DOHH2 (cell line): ENCODE measurements at regions not wholly inside any gene's neighbourhood (a gene's known extent, or its start where the extent isn't known, plus 50 kb on each side); places are given as distances from the start of the nearest gene placed in this dataset.

ENCODE experiments used
- H3F3A ChIP-seq: fragments of 200-600 bp; sonication (generic), shearing (Covaris generic); 2 replicates; pipeline ENCODE4 v1.6.0; 2016; ENCODE audit warnings: antibody characterized with exemption, mild to moderate bottlenecking; ENCODE audit not compliant: control insufficient read depth, insufficient read depth
- H3K27ac ChIP-seq: fragments of 200-600 bp; sonication (generic); 2 replicates; pipeline ENCODE4 v1.5.1; 2014; ENCODE audit warnings: low read depth, mild to moderate bottlenecking, low read length, moderate library complexity
- H3K27me3 ChIP-seq: fragments of 200-600 bp; sonication (generic); 2 replicates; pipeline ENCODE4 v1.6.1; 2014; ENCODE audit warnings: mild to moderate bottlenecking, low read length, mixed read lengths; ENCODE audit not compliant: control insufficient read depth
- H3K36me3 ChIP-seq: fragments of 200-600 bp; sonication (generic); 2 replicates; pipeline ENCODE4 v1.6.1; 2014; ENCODE audit warnings: mild to moderate bottlenecking, low read length, moderate library complexity, mixed read lengths; ENCODE audit not compliant: control insufficient read depth
- H3K4me1 ChIP-seq: fragments of 200-600 bp; sonication (generic); 2 replicates; pipeline ENCODE4 v1.6.1; 2014; ENCODE audit warnings: mild to moderate bottlenecking, low read length, mixed read lengths; ENCODE audit not compliant: control insufficient read depth
- H3K4me2 ChIP-seq: fragments of 200-600 bp; sonication (generic); 2 replicates; pipeline ENCODE4 v1.6.0; 2014; ENCODE audit warnings: mild to moderate bottlenecking, low read length, moderate library complexity
- H3K4me3 ChIP-seq: fragments of 200-600 bp; sonication (generic); 2 replicates; pipeline ENCODE4 v1.5.1; 2014; ENCODE audit warnings: mild to moderate bottlenecking, low read length, mixed read lengths
- H3K79me2 ChIP-seq: fragments of 200-600 bp; sonication (generic); 2 replicates; pipeline ENCODE4 v1.6.1; 2014; ENCODE audit warnings: mild to moderate bottlenecking, low read length, mixed read lengths; ENCODE audit not compliant: control insufficient read depth
- H3K9me2 ChIP-seq: fragments of 200-600 bp; sonication (generic); replicated peaks from 2 replicates; pipeline ENCODE4 v1.6.1; 2014; ENCODE audit warnings: mild to moderate bottlenecking, low read length, mixed read lengths; ENCODE audit not compliant: control insufficient read depth
- H3K9me3 ChIP-seq: fragments of 200-600 bp; sonication (generic); 2 replicates; pipeline ENCODE4 v1.6.1; 2014; ENCODE audit warnings: antibody characterized with exemption, low read length, mixed read lengths; ENCODE audit not compliant: control insufficient read depth, insufficient read depth
- H4K20me1 ChIP-seq: fragments of 200-600 bp; sonication (generic); 2 replicates; pipeline ENCODE4 v1.6.0; 2014; ENCODE audit warnings: low read depth, mild to moderate bottlenecking, antibody characterized with exemption, low read length, moderate library complexity; ENCODE audit not compliant: control insufficient read depth, insufficient read depth
- EZH2phosphoT487 ChIP-seq: fragments of 200-600 bp; sonication (generic); IDR thresholded peaks from 2 replicates; pipeline ENCODE4 v1.6.1; 2017; ENCODE audit warnings: borderline replicate concordance, mild to moderate bottlenecking, antibody characterized with exemption, low read length, moderate library complexity, mixed read lengths
- TF ChIP-seq, protein P1 (sequence below): fragments of 200-600 bp; sonication (generic); IDR thresholded peaks from one replicate; pipeline ENCODE4 v1.5.1; 2014; ENCODE audit warnings: antibody characterized with exemption, mild to moderate bottlenecking, low read depth, low read length; ENCODE audit not compliant: poor library complexity, severe bottlenecking

DNA sequence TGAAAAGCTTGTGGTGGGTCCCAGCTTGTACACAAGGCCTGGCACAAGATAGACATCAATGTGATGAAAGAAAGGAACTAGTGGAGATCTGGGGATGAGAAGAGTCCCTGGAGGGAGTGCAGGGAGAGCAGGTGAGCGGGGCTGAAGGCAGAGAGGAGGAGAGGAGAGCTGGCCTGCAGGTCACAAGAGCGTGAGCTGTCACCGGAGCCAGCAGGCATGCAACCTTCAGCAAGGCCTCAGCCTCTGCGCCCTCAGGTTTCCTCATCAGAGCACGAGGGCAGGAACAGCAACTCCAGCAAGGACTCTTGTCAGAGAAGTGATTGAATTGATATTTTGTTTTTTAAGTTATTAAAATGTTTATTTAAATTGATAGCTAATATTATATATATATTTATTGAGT is 188.6 kb downstream of the CXCL12 start:
- H3K27ac ChIP-seq: no peak overlapping the region
- no peaks in the 10 kb centered on the region for H4K20me1 ChIP-seq
- no peak overlapping the region for H3K4me3 ChIP-seq
- no peaks in the 10 kb centered on the region for H3K27me3 ChIP-seq
- no peaks in the 10 kb centered on the region for H3K9me2 ChIP-seq
- no peaks in the 10 kb centered on the region for H3K36me3 ChIP-seq
- TF ChIP-seq EZH2phosphoT487: no peak
- TF ChIP-seq, protein P1, sequence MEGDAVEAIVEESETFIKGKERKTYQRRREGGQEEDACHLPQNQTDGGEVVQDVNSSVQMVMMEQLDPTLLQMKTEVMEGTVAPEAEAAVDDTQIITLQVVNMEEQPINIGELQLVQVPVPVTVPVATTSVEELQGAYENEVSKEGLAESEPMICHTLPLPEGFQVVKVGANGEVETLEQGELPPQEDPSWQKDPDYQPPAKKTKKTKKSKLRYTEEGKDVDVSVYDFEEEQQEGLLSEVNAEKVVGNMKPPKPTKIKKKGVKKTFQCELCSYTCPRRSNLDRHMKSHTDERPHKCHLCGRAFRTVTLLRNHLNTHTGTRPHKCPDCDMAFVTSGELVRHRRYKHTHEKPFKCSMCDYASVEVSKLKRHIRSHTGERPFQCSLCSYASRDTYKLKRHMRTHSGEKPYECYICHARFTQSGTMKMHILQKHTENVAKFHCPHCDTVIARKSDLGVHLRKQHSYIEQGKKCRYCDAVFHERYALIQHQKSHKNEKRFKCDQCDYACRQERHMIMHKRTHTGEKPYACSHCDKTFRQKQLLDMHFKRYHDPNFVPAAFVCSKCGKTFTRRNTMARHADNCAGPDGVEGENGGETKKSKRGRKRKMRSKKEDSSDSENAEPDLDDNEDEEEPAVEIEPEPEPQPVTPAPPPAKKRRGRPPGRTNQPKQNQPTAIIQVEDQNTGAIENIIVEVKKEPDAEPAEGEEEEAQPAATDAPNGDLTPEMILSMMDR: no peak
- H3K9me3 ChIP-seq: no peaks in the 10 kb centered on the region
- H3F3A ChIP-seq: no peaks in the 10 kb centered on the region
- no peaks in the 10 kb centered on the region for H3K79me2 ChIP-seq
- no peak overlapping the region for H3K4me2 ChIP-seq
- no peaks in the 10 kb centered on the region for H3K4me1 ChIP-seq

DNA sequence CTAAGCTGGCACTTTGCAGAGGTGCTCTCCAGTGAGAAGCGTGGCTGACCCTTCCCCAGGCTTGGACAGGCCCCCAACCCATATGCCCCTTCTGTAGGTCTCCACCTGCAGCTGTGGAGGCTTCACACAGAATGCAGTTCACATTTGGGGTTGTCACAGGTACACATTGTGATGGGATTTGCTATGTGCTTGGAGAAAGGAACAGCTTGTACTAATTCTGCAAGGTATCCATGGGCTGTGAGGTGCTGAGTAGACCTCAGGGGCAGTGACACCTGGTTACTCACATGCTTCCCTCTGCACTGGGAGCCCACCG is 188.9 kb downstream of the CXCL12 start:
- H4K20me1 ChIP-seq: no peaks in the 10 kb centered on the region
- no peak overlapping the region for H3K27ac ChIP-seq
- no peak overlapping the region for H3K4me2 ChIP-seq

GRCh38 chr10:44195112-44196007 is 189.5 kb downstream of the CXCL12 start:
- Histone ChIP-seq H3K79me2 (no peaks in the 10 kb centered on the region), H3F3A (no peaks in the 10 kb centered on the region), H3K9me2 (no peaks in the 10 kb centered on the region), H3K36me3 (no peaks in the 10 kb centered on the region), H3K4me3 (no peak overlapping the region), H3K4me1 (no peaks in the 10 kb centered on the region), H3K27ac (no peak overlapping the region), H3K4me2 (no peak overlapping the region), H3K9me3 (no peaks in the 10 kb centered on the region; the same call in 1 of the 2 replicates), H4K20me1 (no peaks in the 10 kb centered on the region), H3K27me3 (no peaks in the 10 kb centered on the region)
- TF ChIP-seq, protein P1: no peak
- no peak for TF ChIP-seq EZH2phosphoT487

More for the DNA sequence above, 188.9 kb downstream of the CXCL12 start:
- Histone ChIP-seq H3K36me3 (no peaks in the 10 kb centered on the region), H3K4me3 (no peak overlapping the region), H3F3A (no peaks in the 10 kb centered on the region), H3K9me2 (no peaks in the 10 kb centered on the region), H3K9me3 (no peaks in the 10 kb centered on the region), H3K27me3 (no peaks in the 10 kb centered on the region), H3K4me1 (no peaks in the 10 kb centered on the region), H3K79me2 (no peaks in the 10 kb centered on the region)
- no peak for TF ChIP-seq EZH2phosphoT487
- TF ChIP-seq, protein P1: no peak
